ENCODE measurements at regions not wholly inside any gene's neighbourhood (a gene's known extent, or its start where the extent isn't known, plus 50 kb on each side); places are given as distances from the start of the nearest gene placed in this dataset.

- no peaks in the 10 kb centered on the region for H3K9me3 ChIP-seq (ENCODE audit: control insufficient read depth, insufficient read depth, low read length)
- no peaks in the 10 kb centered on the region for H3K27me3 ChIP-seq (ENCODE audit: control insufficient read depth, insufficient read depth, low read length)
- POLR2A ChIA-PET, result no interaction called here
- no peak for DNase-seq (ENCODE audit: low read depth, low spot score)
- H3K4me3 ChIP-seq (ENCODE audit: low read depth, low read length), result no peak overlapping the region
- TF ChIP-seq, protein P1, sequence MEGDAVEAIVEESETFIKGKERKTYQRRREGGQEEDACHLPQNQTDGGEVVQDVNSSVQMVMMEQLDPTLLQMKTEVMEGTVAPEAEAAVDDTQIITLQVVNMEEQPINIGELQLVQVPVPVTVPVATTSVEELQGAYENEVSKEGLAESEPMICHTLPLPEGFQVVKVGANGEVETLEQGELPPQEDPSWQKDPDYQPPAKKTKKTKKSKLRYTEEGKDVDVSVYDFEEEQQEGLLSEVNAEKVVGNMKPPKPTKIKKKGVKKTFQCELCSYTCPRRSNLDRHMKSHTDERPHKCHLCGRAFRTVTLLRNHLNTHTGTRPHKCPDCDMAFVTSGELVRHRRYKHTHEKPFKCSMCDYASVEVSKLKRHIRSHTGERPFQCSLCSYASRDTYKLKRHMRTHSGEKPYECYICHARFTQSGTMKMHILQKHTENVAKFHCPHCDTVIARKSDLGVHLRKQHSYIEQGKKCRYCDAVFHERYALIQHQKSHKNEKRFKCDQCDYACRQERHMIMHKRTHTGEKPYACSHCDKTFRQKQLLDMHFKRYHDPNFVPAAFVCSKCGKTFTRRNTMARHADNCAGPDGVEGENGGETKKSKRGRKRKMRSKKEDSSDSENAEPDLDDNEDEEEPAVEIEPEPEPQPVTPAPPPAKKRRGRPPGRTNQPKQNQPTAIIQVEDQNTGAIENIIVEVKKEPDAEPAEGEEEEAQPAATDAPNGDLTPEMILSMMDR (IDR thresholded peaks at IDR 0.05; ENCODE audit: low read depth, low read length), result no peak
- CTCF ChIA-PET, result interaction anchor here (1.2 to 2.1 kb wide), 2 partner anchors 22 to 460 kb away, joined by 3 to 7 read pairs; no protein-coding TSS in a partner anchor
- H3K27ac ChIP-seq (ENCODE audit: low read depth, low read length), result no peak overlapping the region
Observed at GRCh38 chr18:55875371-55875901, 287.4 kb upstream of the TCF4 start.

GRCh38 chr18:55869556-55870501 lies 281.8 kb upstream of the TCF4 start:
- H3K27me3 ChIP-seq (ENCODE audit: control insufficient read depth, insufficient read depth, low read length), result no peaks in the 10 kb centered on the region
- H3K27ac ChIP-seq (ENCODE audit: low read depth, low read length), result no peak overlapping the region
- ChIA-PET POLR2A (interaction anchor here (0.6 to 0.8 kb wide), 5 partner anchors 9 to 592 kb away, joined by 3 to 5 read pairs (median 3); no protein-coding TSS in a partner anchor), CTCF (interaction anchor here (0.7 to 1.0 kb wide), 2 partner anchors 455 to 887 kb away, joined by 3 read pairs; no protein-coding TSS in a partner anchor)
- no peak overlapping the region for H3K4me3 ChIP-seq (ENCODE audit: low read depth, low read length)
- no peaks in the 10 kb centered on the region for H3K9me3 ChIP-seq (ENCODE audit: control insufficient read depth, insufficient read depth, low read length)
- DNase-seq (ENCODE audit: low read depth, low spot score), result no peak
- TF ChIP-seq, protein P1 (IDR thresholded peaks at IDR 0.05; ENCODE audit: low read depth, low read length), result no peak

- TF ChIP-seq, protein P1 (IDR thresholded peaks at IDR 0.05; ENCODE audit: low read depth, low read length), result peak; percentile 30; the same call in 1 of the 2 replicates
- no peak overlapping the region for H3K4me3 ChIP-seq (ENCODE audit: low read depth, low read length)
- ChIA-PET CTCF (no interaction called here), POLR2A (no interaction called here)
- H3K27ac ChIP-seq (ENCODE audit: low read depth, low read length), result no peak overlapping the region
- no peaks in the 10 kb centered on the region for H3K27me3 ChIP-seq (ENCODE audit: control insufficient read depth, insufficient read depth, low read length)
- DNase-seq (ENCODE audit: low read depth, low spot score), result no peak
- H3K9me3 ChIP-seq (ENCODE audit: control insufficient read depth, insufficient read depth, low read length), result no peaks in the 10 kb centered on the region
Observed at GRCh38 chr18:55868909-55869308, 280.9 kb upstream of the TCF4 start.

DNA sequence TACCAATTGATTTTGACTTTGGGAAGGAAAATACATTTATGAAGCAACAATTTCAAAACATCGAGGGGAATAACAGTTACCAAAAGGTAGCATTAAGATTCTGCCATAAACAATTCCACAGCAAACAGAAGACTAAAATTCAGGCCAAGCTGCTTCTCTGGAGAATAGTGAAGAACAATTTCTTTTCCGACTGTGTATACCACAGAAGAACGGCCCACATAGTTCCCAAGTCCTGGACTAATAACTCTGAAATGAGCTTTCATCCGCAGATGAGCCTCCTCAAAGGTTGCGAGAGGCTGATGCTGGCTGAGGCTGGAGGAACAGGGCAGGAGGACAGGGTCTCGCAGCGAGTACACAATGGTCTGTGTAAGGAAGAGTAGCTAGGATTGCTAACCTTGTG lies 278.9 kb upstream of the TCF4 start:
- POLR2A ChIA-PET, result no interaction called here
- H3K27ac ChIP-seq (ENCODE audit: low read depth, low read length), result no peak overlapping the region

More for the DNA sequence above, 278.9 kb upstream of the TCF4 start:
- Histone ChIP-seq H3K27me3 (ENCODE audit: control insufficient read depth, insufficient read depth, low read length) (no peaks in the 10 kb centered on the region), H3K4me3 (ENCODE audit: low read depth, low read length) (no peak overlapping the region), H3K9me3 (ENCODE audit: control insufficient read depth, insufficient read depth, low read length) (no peaks in the 10 kb centered on the region)
- CTCF ChIA-PET, result no interaction called here
- TF ChIP-seq, protein P1 (IDR thresholded peaks at IDR 0.05; ENCODE audit: low read depth, low read length), result no peak
- DNase-seq (ENCODE audit: low read depth, low spot score), result no peak

All from AG04450 (cell line).